HCT116 (cell line): ENCODE measurements at regions not wholly inside any gene's neighbourhood (a gene's known extent, or its start where the extent isn't known, plus 50 kb on each side); places are given as distances from the start of the nearest gene placed in this dataset.

ENCODE experiments used
- ATAC-seq: fragments of 200-7000 bp; cut with Tn5 transposase; 2 replicates; pipeline ENCODE4 v1.9.1; 2020; ENCODE audit warnings: mild to moderate bottlenecking, moderate library complexity
- BruUV-seq: library from RNA; stranded (reverse); fragments of 400-500 nt; replicated peaks from 2 replicates; lab custom pipeline; 2021; lab: Mats Ljungman, UMichigan
- CTCF ChIA-PET: fragments of 300-600 bp; sonication (Branson Sonifier 250); formaldehyde crosslinking; loops from one replicate; lab custom pipeline; 2021; ENCODE audit warnings: antibody characterized with exemption; lab: Charles Lee
- POLR2A ChIA-PET: fragments of 300-600, 350-600 bp; sonication (Branson Sonifier 250); formaldehyde crosslinking; loops from one replicate; lab custom pipeline; 2021; ENCODE audit warnings: antibody characterized with exemption; lab: Charles Lee
- RAD21 ChIA-PET, 2 experiments: fragments of 300-600 bp; sonication (Branson Sonifier 250); formaldehyde crosslinking; loops; one replicate each; lab custom pipeline; 2023; ENCODE audit warnings: low total read pairs in 2 of 2; ENCODE audit not compliant: uncharacterized antibody in 2 of 2, unreplicated experiment in 2 of 2, low non-redundant PET in 1 of 2; lab: Charles Lee
- DNase-seq: peaks from one replicate; pipeline ENCODE4 v3.0.0-alpha.2; 2010; ENCODE audit warnings: low read depth, low spot score
- H2AFZ ChIP-seq: fragments of 200-600 bp; shearing (Covaris generic), sonication (generic); 2 replicates; pipeline ENCODE4 v1.6.1; 2017; ENCODE audit warnings: low read depth, mixed run types, mixed read lengths, antibody characterized with exemption, low read length; ENCODE audit not compliant: poor library complexity, severe bottlenecking
- H3K27ac ChIP-seq: 2 replicates; pipeline ENCODE4 v1.5.1; 2012; ENCODE audit warnings: low read depth, low read length
- H3K27me3 ChIP-seq: fragments of 200-600 bp; sonication (generic); 2 replicates; pipeline ENCODE4 v1.6.1; 2016; ENCODE audit warnings: mixed run types, low read length, mixed read lengths; ENCODE audit not compliant: insufficient read depth
- H3K36me3 ChIP-seq, 2 experiments: fragments of 200-500 bp in 1 of 2; fragments of 200-600 bp in 1 of 2; sonication (Bioruptor generic) in 1 of 2; sonication (generic) in 1 of 2; 2 replicates each; pipeline versions ENCODE4 v1.5.1 to v1.6.1; 2014 to 2016; ENCODE audit warnings: low read length in 2 of 2, inconsistent platforms in 1 of 2, mixed read lengths in 1 of 2, mixed run types in 1 of 2; ENCODE audit not compliant: insufficient read depth in 2 of 2, control insufficient read depth in 1 of 2
- H3K4me1 ChIP-seq, 2 experiments: fragments of 200-600 bp in 1 of 2; sonication (generic) in 1 of 2; 2 replicates each; pipeline versions ENCODE4 v1.5.1 to v1.6.1; 2012 to 2017; ENCODE audit warnings: low read length in 2 of 2, inconsistent platforms in 1 of 2, mild to moderate bottlenecking in 1 of 2, mixed read lengths in 1 of 2, mixed run types in 1 of 2, moderate library complexity in 1 of 2; ENCODE audit not compliant: insufficient read depth in 2 of 2, control insufficient read depth in 1 of 2
- H3K4me2 ChIP-seq: fragments of 200-600 bp; sonication (generic); 2 replicates; pipeline ENCODE4 v1.6.1; 2017; ENCODE audit warnings: mixed run types, low read length, mixed read lengths
- H3K4me3 ChIP-seq, 2 experiments: fragments of 200-600 bp in 1 of 2; sonication (generic) in 1 of 2; replicated peaks in 1 of 2; 2 replicates each; pipeline ENCODE4 v1.5.1; 2011 to 2016; ENCODE audit warnings: low read length in 2 of 2, control low read depth in 1 of 2, low read depth in 1 of 2, mild to moderate bottlenecking in 1 of 2, mixed read lengths in 1 of 2, mixed run types in 1 of 2
- H3K79me2 ChIP-seq: fragments of 200-600 bp; sonication (generic); 2 replicates; pipeline ENCODE4 v1.6.1; 2017; ENCODE audit warnings: mild to moderate bottlenecking, mixed run types, low read length, moderate library complexity, mixed read lengths; ENCODE audit not compliant: insufficient read depth
- H3K9ac ChIP-seq: fragments of 200-600 bp; sonication (generic); 2 replicates; pipeline ENCODE4 v1.6.1; 2016; ENCODE audit warnings: low read length, mixed read lengths
- H3K9me2 ChIP-seq: fragments of 200-600 bp; sonication (generic), shearing (Covaris generic); 2 replicates; pipeline ENCODE4 v1.6.1; 2017; ENCODE audit warnings: mixed run types, mild to moderate bottlenecking, moderate library complexity; ENCODE audit not compliant: insufficient read depth
- H3K9me3 ChIP-seq, 2 experiments: fragments of 200-500 bp in 1 of 2; fragments of 200-600 bp in 1 of 2; sonication (Bioruptor generic) in 1 of 2; sonication (generic) in 1 of 2; 2 replicates each; pipeline ENCODE4 v1.6.1; 2014 to 2017; ENCODE audit warnings: low read length in 2 of 2, mixed read lengths in 2 of 2, inconsistent platforms in 1 of 2, low read depth in 1 of 2, mild to moderate bottlenecking in 1 of 2, mixed run types in 1 of 2, moderate library complexity in 1 of 2; ENCODE audit not compliant: control insufficient read depth in 1 of 2, insufficient read depth in 1 of 2
- H4K20me1 ChIP-seq: fragments of 200-600 bp; sonication (generic), shearing (Covaris generic); 2 replicates; pipeline ENCODE4 v1.6.1; 2017; ENCODE audit warnings: mixed run types, mild to moderate bottlenecking, moderate library complexity; ENCODE audit not compliant: insufficient read depth
- CBX3 ChIP-seq: IDR thresholded peaks from 2 replicates; pipeline ENCODE4 v1.6.1; 2012; ENCODE audit warnings: low read depth
- CEBPB ChIP-seq: IDR thresholded peaks from 2 replicates; pipeline ENCODE4 v1.6.1; 2012; ENCODE audit warnings: low read depth
- EZH2 ChIP-seq: fragments of 200-600 bp; sonication (generic); IDR thresholded peaks from 2 replicates; pipeline ENCODE4 v1.6.1; 2017; ENCODE audit warnings: antibody characterized with exemption, mixed run types
- EZH2phosphoT487 ChIP-seq: fragments of 200-600 bp; IDR thresholded peaks from 2 replicates; pipeline ENCODE4 v1.6.1; 2018; ENCODE audit warnings: antibody characterized with exemption, borderline replicate concordance
- FOSL1 ChIP-seq: IDR thresholded peaks from 2 replicates; pipeline ENCODE4 v1.6.1; 2012; ENCODE audit warnings: low read depth
- JUND ChIP-seq: IDR thresholded peaks from 2 replicates; pipeline ENCODE4 v1.6.1; 2012
- POLR2A ChIP-seq: IDR thresholded peaks from 2 replicates; pipeline ENCODE4 v1.7.0; 2011; ENCODE audit warnings: borderline replicate concordance; ENCODE audit not compliant: insufficient read depth, insufficient read length; ENCODE audit errors: extremely low read depth
- POLR2AphosphoS5 ChIP-seq: IDR thresholded peaks from 2 replicates; pipeline ENCODE4 v1.6.1; 2011; ENCODE audit warnings: mild to moderate bottlenecking, low read depth, low read length, moderate library complexity
- RAD21 ChIP-seq: IDR thresholded peaks from 2 replicates; pipeline ENCODE4 v1.6.1; 2012; ENCODE audit warnings: low read depth, mild to moderate bottlenecking
- SIN3A ChIP-seq: IDR thresholded peaks from 2 replicates; pipeline ENCODE4 v1.6.1; 2012; ENCODE audit warnings: low read depth
- TCF7L2 ChIP-seq: IDR thresholded peaks from 2 replicates; pipeline ENCODE4 v1.7.0; 2011; ENCODE audit warnings: borderline replicate concordance, inconsistent platforms; ENCODE audit not compliant: insufficient read depth, insufficient read length; ENCODE audit errors: extremely low read depth
- YY1 ChIP-seq: IDR thresholded peaks from 2 replicates; pipeline ENCODE4 v1.6.1; 2011; ENCODE audit warnings: low read length, low read depth, moderate library complexity, mild to moderate bottlenecking; ENCODE audit not compliant: insufficient replicate concordance; ENCODE audit errors: extremely low read depth
- ZFX ChIP-seq: fragments of 450-650 bp; IDR thresholded peaks from 2 replicates; pipeline ENCODE4 v1.6.1; 2017
- ZNF274 ChIP-seq: fragments of 200-500 bp; sonication (Bioruptor generic); IDR thresholded peaks from 2 replicates; pipeline ENCODE4 v1.6.1; 2014; ENCODE audit warnings: mild to moderate bottlenecking, low read depth, low read length, inconsistent platforms
- intact Hi-C: fragments of 100-400 bp; cut with micrococcal nuclease; formaldehyde crosslinking; loops from 2 replicates; pipeline ENCODE4 v1.10.0; 2022
- TF ChIP-seq, protein P1 (sequence below): IDR thresholded peaks from 2 replicates; pipeline ENCODE4 v1.6.1; 2012; ENCODE audit warnings: low read depth

DNA sequence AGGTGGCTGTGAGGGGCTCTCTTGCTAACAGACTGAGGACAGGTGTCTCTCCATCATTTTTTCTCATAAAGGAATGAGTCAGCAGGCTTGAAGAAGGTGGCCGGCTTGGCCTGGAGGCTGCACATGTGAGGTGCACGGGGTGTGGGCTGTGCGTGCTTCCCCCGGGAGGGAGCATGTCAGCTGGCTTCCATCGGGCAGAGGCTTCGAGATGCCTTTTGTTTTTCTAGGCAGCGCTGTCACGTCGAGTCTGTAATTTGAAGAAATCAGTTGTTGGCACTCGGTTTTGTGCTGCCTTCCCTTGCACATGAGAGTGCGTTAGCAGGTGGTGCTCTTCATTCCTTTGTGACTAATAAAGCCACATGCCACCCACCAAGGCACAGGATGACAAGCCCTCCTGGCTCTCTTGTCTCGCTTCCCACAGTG, 89.7 kb downstream of the NPIPB11 start:
- H3K9me3 ChIP-seq = no peaks in the 10 kb centered on the region
- no peaks in the 10 kb centered on the region for H3K27me3 ChIP-seq
- H3K27ac ChIP-seq = no peak overlapping the region
- no peak overlapping the region for H2AFZ ChIP-seq
- POLR2A ChIA-PET = no interaction called here
- no peaks in the 10 kb centered on the region for H3K36me3 ChIP-seq
- H3K4me1 ChIP-seq = peaks cover 0 to 12% of the 10 kb centered on the region in 2 experiments; a peak in 2 of 4 replicates
- H4K20me1 ChIP-seq = no peaks in the 10 kb centered on the region
- TF ChIP-seq CBX3 (no peak), EZH2 (no peak), ZFX (no peak), ZNF274 (no peak), YY1 (no peak), SIN3A (no peak), JUND (no peak), POLR2A (no peak), CEBPB (no peak), POLR2AphosphoS5 (no peak), FOSL1 (no peak), TCF7L2 (no peak), RAD21 (no peak), EZH2phosphoT487 (no peak)
- TF ChIP-seq, protein P1, sequence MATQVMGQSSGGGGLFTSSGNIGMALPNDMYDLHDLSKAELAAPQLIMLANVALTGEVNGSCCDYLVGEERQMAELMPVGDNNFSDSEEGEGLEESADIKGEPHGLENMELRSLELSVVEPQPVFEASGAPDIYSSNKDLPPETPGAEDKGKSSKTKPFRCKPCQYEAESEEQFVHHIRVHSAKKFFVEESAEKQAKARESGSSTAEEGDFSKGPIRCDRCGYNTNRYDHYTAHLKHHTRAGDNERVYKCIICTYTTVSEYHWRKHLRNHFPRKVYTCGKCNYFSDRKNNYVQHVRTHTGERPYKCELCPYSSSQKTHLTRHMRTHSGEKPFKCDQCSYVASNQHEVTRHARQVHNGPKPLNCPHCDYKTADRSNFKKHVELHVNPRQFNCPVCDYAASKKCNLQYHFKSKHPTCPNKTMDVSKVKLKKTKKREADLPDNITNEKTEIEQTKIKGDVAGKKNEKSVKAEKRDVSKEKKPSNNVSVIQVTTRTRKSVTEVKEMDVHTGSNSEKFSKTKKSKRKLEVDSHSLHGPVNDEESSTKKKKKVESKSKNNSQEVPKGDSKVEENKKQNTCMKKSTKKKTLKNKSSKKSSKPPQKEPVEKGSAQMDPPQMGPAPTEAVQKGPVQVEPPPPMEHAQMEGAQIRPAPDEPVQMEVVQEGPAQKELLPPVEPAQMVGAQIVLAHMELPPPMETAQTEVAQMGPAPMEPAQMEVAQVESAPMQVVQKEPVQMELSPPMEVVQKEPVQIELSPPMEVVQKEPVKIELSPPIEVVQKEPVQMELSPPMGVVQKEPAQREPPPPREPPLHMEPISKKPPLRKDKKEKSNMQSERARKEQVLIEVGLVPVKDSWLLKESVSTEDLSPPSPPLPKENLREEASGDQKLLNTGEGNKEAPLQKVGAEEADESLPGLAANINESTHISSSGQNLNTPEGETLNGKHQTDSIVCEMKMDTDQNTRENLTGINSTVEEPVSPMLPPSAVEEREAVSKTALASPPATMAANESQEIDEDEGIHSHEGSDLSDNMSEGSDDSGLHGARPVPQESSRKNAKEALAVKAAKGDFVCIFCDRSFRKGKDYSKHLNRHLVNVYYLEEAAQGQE = no peak
- DNase-seq = no peak
- H3K4me3 ChIP-seq = no peak overlapping the region
- H3K9ac ChIP-seq = no peak overlapping the region
- ATAC-seq = no peak
- no peaks in the 10 kb centered on the region for H3K79me2 ChIP-seq
- BruUV-seq = no TSS peak
- no peak overlapping the region for H3K4me2 ChIP-seq
- CTCF ChIA-PET = no interaction called here
- H3K9me2 ChIP-seq = no peaks in the 10 kb centered on the region
- RAD21 ChIA-PET = no interaction called here
- intact Hi-C loops = loop anchor here (5.0 kb wide), 1 partner anchor 89 kb away; no protein-coding TSS in a partner anchor
